HG03469 (cell line): ENCODE measurements at regions not wholly inside any gene's neighbourhood (a gene's known extent, or its start where the extent isn't known, plus 50 kb on each side); places are given as distances from the start of the nearest gene placed in this dataset.
"Not testable (repeated sequence)": the region's sequence is repeated elsewhere in the genome, so short reads cannot be mapped to it uniquely, and the experiment has no call there.

Source experiments
- ATAC-seq: cut with Tn5 transposase; IDR thresholded peaks from one replicate; pipeline ENCODE4 v1.9.1; 2021; ENCODE audit warnings: mild to moderate bottlenecking, moderate library complexity, moderate number of reproducible peaks; ENCODE audit not compliant: unreplicated experiment

GRCh38 chr3:15903164-15903563, 105.4 kb upstream of the ANKRD28 start:
- ATAC-seq: no peak

GRCh38 chr3:15903759-15904720, 106.3 kb upstream of the ANKRD28 start:
- ATAC-seq: no peak

- no peak for ATAC-seq
Measured at GRCh38 chr3:15905041-15905440, 107.3 kb upstream of the ANKRD28 start.

GRCh38 chr3:15907403-15907802, 109.6 kb upstream of the ANKRD28 start:
- ATAC-seq: not testable (repeated sequence)

GRCh38 chr3:15918988-15919387, 121.2 kb upstream of the ANKRD28 start:
- ATAC-seq: no peak

GRCh38 chr3:15919971-15920370, 122.2 kb upstream of the ANKRD28 start:
- ATAC-seq: no peak

GRCh38 chr3:15923640-15924405, 126.0 kb upstream of the ANKRD28 start:
- ATAC-seq: no peak

- ATAC-seq: no peak
Measured at GRCh38 chr3:15924914-15925313, 127.1 kb upstream of the ANKRD28 start.

- ATAC-seq: no peak
Measured at GRCh38 chr3:15926871-15927270, 129.1 kb upstream of the ANKRD28 start.

- no peak for ATAC-seq
Measured at GRCh38 chr3:15927969-15928368, 130.2 kb upstream of the ANKRD28 start.

GRCh38 chr3:15929944-15930571, 132.3 kb upstream of the ANKRD28 start:
- ATAC-seq: no peak

- no peak for ATAC-seq
Measured at GRCh38 chr3:15932348-15933300, 134.8 kb upstream of the ANKRD28 start.

- ATAC-seq: no peak
Measured at GRCh38 chr3:15933439-15934139, 135.8 kb upstream of the ANKRD28 start.

- no peak for ATAC-seq
Measured at GRCh38 chr3:15934389-15935195, 136.8 kb upstream of the ANKRD28 start.

GRCh38 chr3:15936312-15936711, 138.5 kb upstream of the ANKRD28 start:
- no peak for ATAC-seq

GRCh38 chr3:15940641-15941040, 142.9 kb upstream of the ANKRD28 start:
- ATAC-seq: no peak

GRCh38 chr3:15941457-15941856, 143.7 kb upstream of the ANKRD28 start:
- not testable (repeated sequence) for ATAC-seq

- no peak for ATAC-seq
Measured at GRCh38 chr3:15941958-15942357, 144.2 kb upstream of the ANKRD28 start.

- no peak for ATAC-seq
Measured at GRCh38 chr3:15942462-15942861, 144.7 kb upstream of the ANKRD28 start.
